HG02588 (cell line): ENCODE measurements at regions not wholly inside any gene's neighbourhood (a gene's known extent, or its start where the extent isn't known, plus 50 kb on each side); places are given as distances from the start of the nearest gene placed in this dataset.

ENCODE experiments used
- ATAC-seq: cut with Tn5 transposase; IDR thresholded peaks from one replicate; pipeline ENCODE4 v1.9.1; 2021; ENCODE audit warnings: mild to moderate bottlenecking, moderate library complexity; ENCODE audit not compliant: unreplicated experiment

DNA sequence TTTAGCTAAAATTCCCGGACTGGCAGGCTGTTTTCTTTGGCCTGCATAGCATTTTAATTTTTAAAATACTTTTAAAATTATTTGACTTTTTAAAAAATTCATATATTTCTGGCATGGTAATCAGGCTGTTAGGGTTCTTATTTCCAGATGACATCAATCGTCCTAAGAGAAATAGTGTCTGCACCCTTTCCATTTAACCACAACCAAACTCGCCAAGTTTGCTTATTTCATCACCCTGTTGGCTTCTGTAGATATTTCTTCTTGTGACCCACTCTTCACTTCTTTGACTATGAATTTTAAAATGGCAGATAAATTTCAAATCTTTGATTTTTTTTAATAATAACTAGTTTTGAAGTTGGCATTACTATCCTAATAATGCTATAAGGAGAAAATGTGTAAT is 675.7 kb upstream of the FTMT start:
- no peak for ATAC-seq

DNA sequence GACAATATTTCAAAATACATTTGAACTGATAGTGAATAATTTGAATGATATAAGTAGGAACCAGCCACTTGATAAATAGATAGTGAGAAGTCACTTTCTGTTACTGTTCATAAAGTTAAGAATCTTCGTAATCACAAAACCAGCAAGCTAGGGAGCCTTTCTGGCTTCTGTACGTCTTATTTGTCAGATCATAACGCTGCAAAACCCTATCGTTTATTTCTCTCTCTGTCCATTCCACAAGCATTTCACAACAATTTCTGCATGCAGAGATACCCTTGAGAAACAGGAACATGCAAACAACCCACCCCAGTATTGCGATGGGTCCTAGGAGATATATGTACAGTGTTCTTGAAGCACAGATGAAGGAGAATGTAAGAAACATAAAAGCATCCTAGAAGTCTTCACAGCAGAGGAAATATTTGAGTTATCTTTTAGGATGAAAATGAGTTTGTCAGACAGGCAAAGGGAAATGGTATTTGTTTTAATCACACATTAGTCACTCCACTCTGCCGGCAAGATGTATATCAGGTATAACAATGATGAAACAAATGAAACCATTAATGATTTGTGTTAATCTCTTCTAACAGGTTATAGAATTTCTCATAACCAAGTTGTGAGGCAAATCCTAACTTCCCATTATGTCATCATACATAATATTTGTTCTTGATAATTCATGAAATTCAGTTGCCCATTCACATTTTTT is 668.7 kb upstream of the FTMT start:
- no peak for ATAC-seq

DNA sequence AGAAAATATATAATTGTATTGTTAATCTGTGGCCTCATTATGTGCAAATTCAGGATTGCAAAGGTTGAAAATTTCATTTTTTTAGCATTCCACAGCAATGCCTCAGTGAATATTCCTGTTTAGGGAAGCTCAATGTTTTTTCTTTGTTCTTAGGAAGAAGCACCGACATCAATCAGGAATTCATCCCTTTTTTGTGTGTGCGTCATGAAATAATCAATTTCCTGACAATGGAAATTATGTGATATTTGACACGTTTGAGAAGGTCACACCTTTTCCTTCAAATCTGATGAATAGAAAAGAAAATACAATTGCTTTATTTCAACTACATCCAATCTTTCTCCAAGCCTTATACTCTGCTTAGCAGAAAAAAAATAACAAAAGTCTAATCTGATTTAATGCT is 662.8 kb upstream of the FTMT start:
- ATAC-seq = no peak

DNA sequence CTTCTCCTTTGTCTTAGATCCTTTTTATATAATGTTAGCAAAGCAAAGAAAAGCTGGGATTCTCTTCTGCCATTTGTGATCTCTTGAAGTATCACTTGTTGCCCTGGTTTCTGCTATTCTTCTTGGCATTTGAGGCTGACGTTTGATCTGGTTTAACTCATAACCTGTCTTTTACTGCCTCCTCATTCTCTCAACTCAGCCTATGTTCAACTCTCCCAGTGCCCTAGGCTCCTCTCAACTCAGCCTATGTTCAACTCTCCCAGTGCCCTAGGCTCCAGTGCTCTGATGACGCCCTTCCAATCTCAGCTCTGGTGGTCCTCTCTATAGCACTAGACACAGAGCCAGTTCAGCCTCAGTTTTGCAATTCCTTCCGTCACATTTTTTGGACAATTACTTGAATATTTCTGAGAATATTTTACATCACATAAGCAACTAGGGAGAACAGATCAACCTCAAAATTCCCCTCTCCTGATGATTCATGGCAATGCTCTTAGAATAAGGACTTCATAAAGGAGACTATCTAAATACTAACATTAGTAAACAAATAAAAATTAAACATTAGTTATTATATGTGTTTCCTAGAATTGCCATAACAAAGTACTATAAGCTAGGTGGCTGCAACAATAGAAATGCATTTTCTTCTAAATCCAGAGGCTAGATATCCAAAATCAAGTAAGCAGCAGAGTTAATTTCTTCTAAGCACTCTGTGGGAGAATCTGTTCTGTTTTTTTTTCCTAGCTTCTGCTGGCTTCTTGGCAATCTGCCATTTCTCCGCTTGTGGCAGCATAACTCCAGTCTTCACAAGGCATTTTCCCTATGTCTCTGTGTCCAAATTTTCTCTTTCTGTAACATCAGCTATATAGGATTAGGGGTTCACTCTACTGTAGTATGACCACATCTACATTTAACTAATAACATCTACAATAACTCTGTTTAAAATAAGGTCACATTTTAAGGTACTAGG is 662.1 kb upstream of the FTMT start:
- no peak for ATAC-seq

DNA sequence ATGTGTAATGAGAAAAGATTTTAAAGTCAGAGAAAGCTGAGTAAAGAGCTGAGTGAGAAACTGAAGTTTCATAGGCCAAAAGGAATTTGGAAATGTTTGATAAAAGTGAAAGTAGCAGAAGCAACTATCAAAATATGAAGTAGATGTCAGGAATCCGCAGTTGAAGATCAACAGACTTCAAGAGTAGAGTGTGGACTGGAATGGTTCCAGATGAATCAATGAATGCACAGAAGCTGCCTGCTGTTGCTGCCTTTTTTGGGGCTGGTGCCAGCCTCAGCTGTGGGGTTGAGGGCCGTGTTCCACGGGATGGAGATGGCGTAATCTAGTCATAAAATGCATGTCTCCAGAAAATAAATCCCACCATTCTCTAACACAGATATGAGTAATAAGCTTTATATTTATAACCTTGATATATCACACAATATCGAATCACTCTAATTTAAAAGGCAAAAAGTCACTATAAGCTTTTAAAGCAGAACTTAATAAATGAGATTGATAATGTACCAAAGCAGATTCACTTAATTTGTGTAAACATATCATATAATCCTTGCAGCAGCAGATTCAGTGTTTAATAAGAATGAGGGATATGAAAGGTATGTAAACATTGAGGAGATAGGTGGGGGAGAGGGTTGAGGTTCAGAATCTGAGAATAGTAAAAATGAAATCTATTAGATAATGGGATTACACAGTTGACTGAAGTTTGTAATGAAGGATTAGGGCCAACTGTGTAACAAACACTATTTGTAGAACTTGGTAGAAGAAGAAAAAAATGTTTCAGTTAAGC is 652.3 kb upstream of the FTMT start:
- no peak for ATAC-seq

DNA sequence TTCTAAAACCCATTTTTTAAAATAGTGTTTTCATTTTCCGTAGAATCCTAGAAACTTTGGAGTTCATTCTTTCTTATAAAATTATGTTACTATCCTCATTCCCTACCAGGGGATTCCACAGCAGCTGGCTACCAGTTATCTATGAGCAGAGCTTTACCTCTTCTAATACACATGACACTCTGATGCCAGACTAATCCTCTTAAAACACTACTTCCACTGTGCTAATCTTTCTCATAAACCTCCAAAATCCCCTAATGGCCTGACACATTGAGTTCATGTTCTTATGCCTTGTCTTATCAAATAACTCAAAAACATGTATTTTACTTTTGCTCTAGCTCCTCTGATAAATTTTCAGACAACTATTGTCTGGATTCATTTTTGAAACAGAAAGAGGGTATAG is 633.6 kb upstream of the FTMT start:
- ATAC-seq = no peak

DNA sequence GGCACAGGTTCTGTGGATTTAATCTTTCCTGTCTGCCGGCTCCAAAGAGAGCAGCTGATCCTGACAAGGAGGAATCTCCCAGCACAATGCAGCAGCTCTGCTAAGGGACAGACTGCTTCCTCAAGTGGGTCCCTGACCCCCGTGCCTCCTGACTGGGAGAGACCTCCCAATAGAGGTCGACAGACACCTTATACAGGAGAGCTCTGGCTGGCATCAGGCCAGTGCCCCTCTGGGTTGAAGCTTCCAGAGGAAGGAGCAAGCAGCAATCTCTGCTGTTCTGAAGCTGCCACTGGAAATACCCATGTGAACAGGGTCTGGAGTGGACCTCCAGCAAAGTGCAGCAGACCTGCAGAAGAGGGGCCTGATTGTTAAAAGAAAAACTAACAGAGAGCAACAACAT is 630.2 kb upstream of the FTMT start:
- no peak for ATAC-seq

DNA sequence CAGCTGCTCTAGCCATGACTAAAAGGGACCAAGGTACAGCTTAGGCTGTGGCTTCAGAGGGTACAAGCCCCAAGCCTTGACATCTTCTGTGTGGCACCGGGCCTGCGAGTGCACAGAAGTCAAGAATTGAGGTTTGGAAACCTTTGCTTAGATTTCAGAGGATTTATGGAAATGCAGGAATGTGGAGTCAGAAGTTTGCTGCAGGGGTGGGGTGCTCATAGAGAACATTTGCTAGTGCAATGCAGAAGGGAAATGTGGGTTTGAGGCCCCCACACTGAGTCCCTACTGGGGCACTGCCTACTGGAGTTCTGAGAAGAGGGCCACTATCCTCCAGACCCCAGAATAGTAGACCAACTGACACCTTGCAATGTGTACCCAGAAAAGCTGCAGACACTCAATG is 624.9 kb upstream of the FTMT start:
- ATAC-seq = no peak

DNA sequence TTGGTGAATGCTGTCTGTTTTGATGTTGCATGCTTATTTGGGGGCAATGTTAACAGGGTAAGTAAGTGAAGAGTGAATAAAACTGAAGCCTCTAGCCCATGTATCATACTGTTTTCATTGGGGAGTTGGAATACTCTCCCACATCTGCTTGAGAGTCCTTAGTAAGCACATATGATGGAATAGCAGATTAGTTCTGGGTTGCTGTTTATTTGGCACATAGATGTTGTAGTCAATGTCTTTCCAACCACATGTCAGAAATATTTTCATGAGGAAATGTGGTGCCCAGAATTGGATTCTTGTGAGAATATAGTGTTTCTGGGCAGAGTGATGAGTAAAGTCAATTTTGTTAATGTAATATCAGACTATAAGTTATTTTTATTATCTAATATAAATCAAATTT is 611.7 kb upstream of the FTMT start:
- ATAC-seq = no peak

DNA sequence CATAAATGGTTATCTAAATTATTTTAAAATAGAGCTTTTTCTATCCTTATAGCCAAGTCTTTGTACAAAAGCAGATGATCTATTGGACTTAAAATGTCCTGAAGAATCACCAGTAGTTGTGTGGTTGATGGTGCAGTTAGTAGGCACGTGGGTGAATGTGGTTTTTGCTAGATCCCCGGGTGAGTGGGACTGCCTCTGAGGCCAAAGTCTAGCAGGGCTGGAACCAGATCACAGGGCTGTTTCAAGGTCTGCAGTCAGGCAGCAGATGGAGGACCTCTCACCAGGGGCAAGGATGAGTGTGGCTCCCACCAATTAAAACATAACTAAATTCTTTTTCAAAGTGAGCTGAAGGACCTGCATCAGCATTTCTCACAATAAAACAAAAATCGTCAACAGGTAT is 604.7 kb upstream of the FTMT start:
- no peak for ATAC-seq

DNA sequence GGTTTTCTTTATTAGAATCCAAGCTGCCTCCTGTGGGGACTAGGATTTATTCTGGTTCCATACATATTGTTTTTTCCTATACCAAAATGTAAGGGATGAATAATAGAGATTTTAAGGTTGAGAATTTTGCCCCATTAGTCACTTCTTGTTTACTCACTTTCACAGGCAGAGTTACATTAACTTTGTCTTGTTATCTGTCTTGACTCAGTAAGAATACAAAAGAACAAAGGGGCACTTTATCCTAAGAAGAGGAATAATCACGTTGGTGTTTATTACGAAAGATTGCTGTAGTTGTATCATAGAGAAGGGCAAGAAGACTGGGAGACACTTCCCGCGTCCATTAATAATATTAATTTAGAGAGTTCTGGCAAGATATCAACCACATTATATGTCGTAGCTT is 599.7 kb upstream of the FTMT start:
- no peak for ATAC-seq

DNA sequence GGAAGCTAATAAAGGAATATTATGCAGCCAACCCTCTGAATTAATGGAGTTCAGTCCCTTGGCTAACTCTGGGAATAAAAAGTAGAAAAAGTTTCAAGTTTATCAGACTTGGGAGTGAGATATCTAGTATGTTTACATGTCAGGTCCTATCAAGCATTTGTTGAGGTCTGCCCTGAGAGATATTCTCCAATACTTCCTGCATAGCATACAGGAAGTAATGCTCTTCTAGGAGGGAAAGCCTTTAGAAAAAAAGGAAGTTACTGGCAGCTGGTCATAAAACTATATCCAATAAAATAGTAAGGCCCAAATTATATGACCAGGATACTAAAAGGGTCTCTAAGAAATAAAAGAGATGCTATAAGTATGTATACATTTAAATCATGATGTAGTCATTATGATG is 594.1 kb upstream of the FTMT start:
- ATAC-seq = no peak

DNA sequence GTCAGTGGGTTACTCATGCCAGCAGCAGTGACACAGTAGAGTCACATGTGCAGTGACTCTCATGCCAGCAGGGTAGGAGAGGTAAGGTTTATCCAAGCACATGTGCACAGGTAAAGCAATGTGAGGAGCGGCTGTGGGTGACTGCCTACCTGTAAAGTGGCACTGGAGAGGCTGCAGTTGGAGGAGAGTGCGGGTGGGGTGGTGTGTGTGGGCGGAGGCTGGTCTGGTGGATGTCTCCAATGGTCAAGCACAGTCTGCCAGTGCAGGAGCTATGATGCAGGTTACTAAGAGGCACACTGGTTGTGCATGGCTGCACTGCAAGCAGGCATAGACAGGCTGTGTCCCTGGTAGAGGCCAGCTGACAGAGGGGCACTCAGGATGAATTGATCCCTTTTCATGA is 588.2 kb upstream of the FTMT start:
- ATAC-seq = no peak

DNA sequence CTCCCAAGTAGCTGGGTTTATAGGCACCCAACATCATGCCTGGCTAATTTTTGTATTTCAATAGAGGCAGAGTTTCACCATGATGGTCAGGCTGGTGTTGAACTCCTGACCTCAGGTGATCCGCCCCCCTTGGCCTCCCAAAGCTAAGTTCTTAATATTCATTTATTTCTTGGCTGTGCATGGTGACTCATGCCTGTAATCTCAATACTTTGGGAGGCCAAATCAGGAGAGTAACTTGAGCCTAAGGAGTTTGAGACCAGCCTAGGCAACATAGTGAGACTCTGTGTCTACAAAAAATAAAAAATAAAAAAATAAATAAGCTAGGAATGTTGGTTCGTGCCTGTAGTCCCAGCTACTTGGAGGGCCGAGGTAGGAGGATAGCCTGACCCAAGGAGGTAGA is 587.1 kb upstream of the FTMT start:
- ATAC-seq = no peak

DNA sequence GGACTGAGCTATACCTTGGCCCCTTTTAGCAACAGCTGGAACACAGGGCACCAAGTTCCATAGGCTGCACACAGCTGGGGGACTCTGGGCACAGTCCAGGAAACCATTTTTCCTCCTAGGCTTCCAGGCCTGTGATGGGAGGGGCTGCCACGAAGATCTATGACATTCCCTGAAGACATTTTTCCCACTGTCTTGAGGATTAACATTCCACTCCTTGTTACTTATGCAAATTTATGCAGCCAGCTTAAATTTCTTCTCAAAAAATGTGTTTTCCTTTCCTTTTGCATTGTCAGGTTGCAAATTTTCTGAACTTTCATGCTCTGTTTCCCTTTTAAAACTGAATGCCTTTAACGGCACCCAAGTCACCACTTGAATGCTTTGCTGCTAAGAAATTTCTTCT is 580.1 kb upstream of the FTMT start:
- no peak for ATAC-seq

DNA sequence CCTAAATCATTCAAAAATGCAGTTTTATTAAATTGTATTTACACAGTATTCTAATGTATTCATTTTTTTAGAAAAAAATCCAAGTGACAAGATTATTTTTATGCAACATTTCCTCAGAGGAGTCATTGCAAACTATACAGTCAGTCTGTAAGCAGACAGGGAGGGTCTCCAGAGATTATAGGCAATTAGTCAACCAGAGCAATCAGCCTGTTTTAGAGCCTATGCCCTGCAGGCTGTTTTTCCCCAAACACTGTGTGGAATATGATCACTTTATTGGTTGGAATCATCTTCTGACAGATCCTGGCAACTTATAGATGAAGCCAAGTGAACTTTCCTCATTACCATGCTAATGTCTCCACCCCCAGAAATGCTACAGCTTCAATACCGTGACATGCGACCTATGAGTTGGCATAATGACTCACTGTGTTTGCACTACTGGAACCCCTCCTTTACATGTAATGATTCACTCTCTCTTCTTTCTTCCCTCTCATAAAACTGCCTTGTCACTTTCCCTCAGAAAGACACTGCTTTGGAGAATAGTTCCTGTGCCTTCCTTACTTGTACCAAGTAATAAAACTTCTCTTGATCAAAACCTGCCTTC is 577.7 kb upstream of the FTMT start:
- ATAC-seq = no peak

DNA sequence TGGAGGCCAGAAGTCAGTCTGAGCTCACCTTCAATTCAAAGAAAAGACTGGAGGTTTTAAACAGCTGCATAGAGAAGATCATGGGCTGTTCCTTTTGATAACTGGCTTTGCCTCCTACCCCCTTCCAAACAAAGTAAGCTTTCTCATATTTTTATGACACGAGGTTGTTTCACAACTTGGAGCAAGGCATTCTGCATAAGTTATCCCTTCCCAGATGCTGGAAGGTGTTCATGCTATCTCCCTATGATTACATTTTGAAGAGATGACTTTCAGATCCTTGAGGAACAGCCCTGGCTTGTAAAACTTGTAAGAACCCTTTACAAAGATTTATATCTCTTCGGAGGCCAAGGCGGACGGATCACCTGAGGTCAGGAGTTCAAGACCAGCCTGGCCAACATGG is 571.9 kb upstream of the FTMT start:
- no peak for ATAC-seq

DNA sequence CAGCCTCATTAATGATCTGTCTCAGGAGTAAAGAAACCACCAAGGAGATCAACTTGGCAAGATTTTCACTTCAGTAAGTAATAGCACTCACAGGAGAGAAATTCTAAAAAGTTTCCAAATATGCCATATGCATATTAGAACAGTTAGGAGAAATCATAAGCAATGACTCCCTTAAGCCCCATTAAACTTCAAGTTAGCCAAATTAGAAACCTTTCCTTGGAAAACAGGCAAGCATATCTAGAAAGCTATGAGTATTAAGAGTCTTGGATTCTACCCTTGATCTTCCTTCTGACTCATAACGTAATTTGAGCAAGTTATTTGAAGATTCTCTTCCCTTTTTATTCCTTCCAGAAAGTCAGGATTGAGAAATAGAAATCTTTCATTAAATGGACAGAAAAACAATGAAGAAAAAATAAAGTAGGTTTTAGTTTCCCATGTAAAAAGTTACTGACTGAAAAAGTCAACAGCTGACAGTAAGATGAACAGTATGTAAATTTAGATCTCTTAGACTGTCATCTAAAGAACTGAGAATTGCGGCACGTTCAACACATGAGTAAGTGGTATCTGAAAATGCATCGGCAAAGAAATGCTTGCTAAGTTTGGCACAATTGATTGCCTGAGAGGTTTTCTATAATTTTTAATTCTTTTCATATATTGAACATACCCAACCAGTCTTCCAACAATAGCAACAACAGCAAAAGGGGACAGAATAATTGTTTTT is 565.7 kb upstream of the FTMT start:
- ATAC-seq = no peak

DNA sequence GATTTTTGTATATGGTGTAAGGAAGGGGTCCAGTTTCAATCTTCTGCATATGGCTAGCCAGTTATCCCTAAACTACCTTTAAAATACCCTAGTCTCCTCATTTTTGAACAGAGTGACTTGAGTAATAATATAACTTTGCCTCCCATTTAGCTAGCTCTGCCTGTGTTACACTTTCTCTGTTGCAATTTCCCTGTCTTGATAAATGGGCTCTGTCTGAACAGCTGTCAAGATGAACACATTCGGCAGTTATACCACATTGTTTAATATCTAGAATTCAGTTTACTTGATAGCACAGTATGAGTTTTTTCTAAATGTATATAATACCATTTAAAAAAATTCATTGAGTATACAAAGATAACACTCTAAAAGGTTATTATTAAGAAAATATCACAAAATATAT is 562.9 kb upstream of the FTMT start:
- no peak for ATAC-seq

DNA sequence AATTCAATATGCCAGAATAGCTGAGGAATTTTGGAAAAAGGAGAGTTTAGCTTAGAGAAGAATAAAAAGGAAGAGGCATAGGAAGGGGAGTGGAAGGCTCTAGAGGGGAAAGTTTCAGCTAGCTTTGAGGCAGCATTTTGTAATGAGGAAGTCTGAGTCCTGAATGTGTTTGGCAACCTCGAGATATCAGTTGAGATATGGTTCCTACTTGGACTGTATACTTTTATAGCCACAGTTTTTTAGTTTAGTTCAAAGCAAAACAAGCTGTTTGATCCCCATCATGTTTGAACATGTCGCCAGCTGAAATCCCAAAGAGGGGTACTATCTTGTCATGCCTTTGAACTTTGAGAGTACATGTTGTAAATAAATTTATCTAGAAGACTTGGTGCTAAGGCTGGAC is 559.0 kb upstream of the FTMT start:
- ATAC-seq = no peak

DNA sequence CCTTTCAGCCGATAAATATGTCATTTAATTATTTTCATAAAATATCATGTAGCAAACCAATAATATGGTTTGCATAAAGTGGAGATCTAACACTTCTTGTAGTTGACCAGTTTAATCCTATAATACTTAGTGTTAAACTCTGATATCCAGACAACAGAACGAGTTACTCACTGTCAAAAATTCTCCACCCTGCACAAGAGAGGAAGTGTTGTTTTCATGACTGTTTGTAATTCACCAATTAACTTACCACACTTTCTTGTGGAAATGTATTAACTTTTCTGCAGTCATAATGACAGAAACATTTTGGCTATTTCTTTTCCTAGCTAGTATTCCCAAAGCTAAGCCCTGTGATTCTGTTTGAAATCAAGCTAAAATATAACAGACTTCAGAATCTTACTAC is 555.3 kb upstream of the FTMT start:
- no peak for ATAC-seq
